ENCODE measurements at regions not wholly inside any gene's neighbourhood (a gene's known extent, or its start where the extent isn't known, plus 50 kb on each side); places are given as distances from the start of the nearest gene placed in this dataset.

- no peak for DNase-seq (ENCODE audit: low read depth in 2 of 3, low spot score in 2 of 3)
Observed at GRCh38 chr5:114660791-114661190, 298.9 kb downstream of the KCNN2 start.

- no peak for DNase-seq (ENCODE audit: low read depth in 2 of 3, low spot score in 2 of 3)
Observed at GRCh38 chr5:114658194-114658593, 296.3 kb downstream of the KCNN2 start.

- DNase-seq (ENCODE audit: low read depth in 2 of 3, low spot score in 2 of 3): no peak
Observed at GRCh38 chr5:114657342-114658130, 295.7 kb downstream of the KCNN2 start.

- no peak for DNase-seq (ENCODE audit: low read depth in 2 of 3, low spot score in 2 of 3)
Observed at GRCh38 chr5:114649878-114650277, 288.0 kb downstream of the KCNN2 start.

- no peak for DNase-seq (ENCODE audit: low read depth in 2 of 3, low spot score in 2 of 3)
Observed at GRCh38 chr5:114648940-114649339, 287.1 kb downstream of the KCNN2 start.

GRCh38 chr5:114644576-114644975, 282.7 kb downstream of the KCNN2 start:
- DNase-seq (ENCODE audit: low read depth in 2 of 3, low spot score in 2 of 3): no peak

- no peak for DNase-seq (ENCODE audit: low read depth in 2 of 3, low spot score in 2 of 3)
Observed at GRCh38 chr5:114636271-114636670, 274.4 kb downstream of the KCNN2 start.

- no peak for DNase-seq (ENCODE audit: low read depth in 2 of 3, low spot score in 2 of 3)
Observed at GRCh38 chr5:114634967-114635901, 273.4 kb downstream of the KCNN2 start.

GRCh38 chr5:114634517-114634916, 272.6 kb downstream of the KCNN2 start:
- no peak for DNase-seq (ENCODE audit: low read depth in 2 of 3, low spot score in 2 of 3)

- DNase-seq (ENCODE audit: low read depth in 2 of 3, low spot score in 2 of 3): no peak
Observed at GRCh38 chr5:114612406-114612805, 250.5 kb downstream of the KCNN2 start.

GRCh38 chr5:114581136-114581535, 219.3 kb downstream of the KCNN2 start:
- DNase-seq (ENCODE audit: low read depth in 2 of 3, low spot score in 2 of 3): no peak

GRCh38 chr5:114565871-114566270, 204.0 kb downstream of the KCNN2 start:
- DNase-seq (ENCODE audit: low read depth in 2 of 3, low spot score in 2 of 3): no peak

- no peak for DNase-seq (ENCODE audit: low read depth in 2 of 3, low spot score in 2 of 3)
Observed at GRCh38 chr5:114565139-114565538, 203.3 kb downstream of the KCNN2 start.

- DNase-seq (ENCODE audit: low read depth in 2 of 3, low spot score in 2 of 3): no peak
Observed at GRCh38 chr5:114561415-114561814, 199.5 kb downstream of the KCNN2 start.
